PFSK-1 (cell line): ENCODE measurements at regions not wholly inside any gene's neighbourhood (a gene's known extent, or its start where the extent isn't known, plus 50 kb on each side); places are given as distances from the start of the nearest gene placed in this dataset.

ENCODE experiments used
- FOXP2 ChIP-seq: optimal IDR thresholded peaks from 2 replicates; pipeline ENCODE3; 2011; ENCODE audit warnings: borderline replicate concordance, control low read depth, inconsistent platforms; ENCODE audit not compliant: insufficient read depth; ENCODE audit errors: extremely low read length, extremely low read depth
- POLR2AphosphoS5 ChIP-seq: IDR thresholded peaks from 2 replicates; pipeline ENCODE4 v1.6.1; 2012; ENCODE audit warnings: low read depth, mild to moderate bottlenecking, control low read depth, low read length, moderate library complexity
- REST ChIP-seq, 2 experiments: IDR thresholded peaks; 2 replicates each; pipeline versions ENCODE4 v1.6.1 to v1.8.0; 2011 to 2012; ENCODE audit warnings: low read depth in 2 of 2, low read length in 2 of 2, control low read depth in 1 of 2, inconsistent platforms in 1 of 2, mild to moderate bottlenecking in 1 of 2, moderate library complexity in 1 of 2; ENCODE audit not compliant: insufficient read depth in 1 of 2
- SIN3A ChIP-seq: IDR thresholded peaks from 2 replicates; pipeline ENCODE4 v1.6.1; 2012; ENCODE audit warnings: mild to moderate bottlenecking, low read length, moderate library complexity, borderline replicate concordance; ENCODE audit not compliant: insufficient read depth
- TAF1 ChIP-seq: IDR thresholded peaks from 2 replicates; pipeline ENCODE4 v1.6.1; 2012; ENCODE audit warnings: low read length, control low read depth, borderline replicate concordance; ENCODE audit not compliant: insufficient read depth

- TF ChIP-seq SIN3A, result no peak
- no peak for TF ChIP-seq FOXP2
- no peak for TF ChIP-seq REST (IDR thresholded peaks at IDR 0.05; ENCODE audit: insufficient read depth in 1 of 2, low read depth in 2 of 2, low read length in 2 of 2)
- TF ChIP-seq TAF1, result no peak
- no peak for TF ChIP-seq POLR2AphosphoS5
These were observed 88.8 kb upstream of the MDFIC start for GRCh38 chr7:114832906-114833595.

GRCh38 chr7:114835303-114835702 lies 86.6 kb upstream of the MDFIC start:
- TF ChIP-seq REST (IDR thresholded peaks at IDR 0.05; ENCODE audit: insufficient read depth in 1 of 2, low read depth in 2 of 2, low read length in 2 of 2) (no peak), SIN3A (no peak), POLR2AphosphoS5 (no peak), TAF1 (no peak), FOXP2 (no peak)

DNA sequence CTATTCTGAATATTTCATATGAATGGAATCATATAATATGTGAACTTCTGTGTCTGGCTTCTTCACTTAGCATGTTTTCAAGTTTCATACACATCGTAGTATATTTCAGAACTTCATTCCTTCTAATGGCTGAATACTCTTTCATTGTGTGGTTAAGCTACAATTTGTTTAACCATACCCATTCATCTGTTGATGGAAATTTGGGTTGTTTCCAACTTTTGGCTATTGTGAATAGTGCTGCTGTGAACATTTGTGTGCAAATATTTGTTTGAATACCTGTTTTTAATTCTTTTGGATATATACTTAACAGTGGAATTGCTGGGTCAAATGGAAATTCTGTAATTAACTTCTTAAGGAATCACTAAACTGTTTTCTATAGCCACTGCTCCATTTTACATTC lies 86.0 kb upstream of the MDFIC start:
- TF ChIP-seq FOXP2, result no peak
- TF ChIP-seq REST (IDR thresholded peaks at IDR 0.05; ENCODE audit: insufficient read depth in 1 of 2, low read depth in 2 of 2, low read length in 2 of 2), result no peak
- no peak for TF ChIP-seq TAF1
- TF ChIP-seq POLR2AphosphoS5, result no peak
- no peak for TF ChIP-seq SIN3A

DNA sequence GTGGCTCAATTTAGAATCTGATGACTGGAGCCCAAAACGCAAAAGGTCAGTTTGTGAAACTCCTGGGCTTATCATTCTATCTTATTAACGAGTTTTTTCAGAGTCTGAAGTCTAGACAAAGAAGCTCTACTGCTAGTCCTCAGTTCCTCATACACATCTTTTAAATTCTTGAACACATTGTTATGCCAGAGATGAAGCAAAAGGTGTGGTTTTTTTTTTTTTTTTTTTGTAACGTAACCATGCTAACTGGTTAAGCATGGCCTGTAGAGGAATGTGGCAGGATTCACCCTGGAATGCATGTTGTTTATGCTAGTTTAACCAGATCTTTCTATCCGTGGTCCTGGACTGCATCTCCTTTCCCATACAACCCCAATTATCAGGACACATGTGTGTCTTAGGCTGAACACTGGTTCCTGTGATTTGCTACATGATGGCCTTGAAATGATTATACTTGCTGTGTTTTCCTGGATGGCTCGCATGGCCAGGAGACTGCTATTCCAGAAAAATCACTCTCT lies 79.3 kb upstream of the MDFIC start:
- TF ChIP-seq REST (IDR thresholded peaks at IDR 0.05; ENCODE audit: insufficient read depth in 1 of 2, low read depth in 2 of 2, low read length in 2 of 2) (no peak), TAF1 (no peak), SIN3A (no peak), POLR2AphosphoS5 (no peak), FOXP2 (no peak)
